GM18519 (cell line): ENCODE measurements at regions not wholly inside any gene's neighbourhood (a gene's known extent, or its start where the extent isn't known, plus 50 kb on each side); places are given as distances from the start of the nearest gene placed in this dataset.

Source experiments
- ATAC-seq: cut with Tn5 transposase; IDR thresholded peaks from one replicate; pipeline ENCODE4 v1.9.1; 2021; ENCODE audit warnings: mild to moderate bottlenecking, moderate library complexity; ENCODE audit not compliant: unreplicated experiment, low FRiP score

- no peak for ATAC-seq
Measured at GRCh38 chr5:138666226-138666742, 86.9 kb upstream of the CTNNA1 start.

DNA sequence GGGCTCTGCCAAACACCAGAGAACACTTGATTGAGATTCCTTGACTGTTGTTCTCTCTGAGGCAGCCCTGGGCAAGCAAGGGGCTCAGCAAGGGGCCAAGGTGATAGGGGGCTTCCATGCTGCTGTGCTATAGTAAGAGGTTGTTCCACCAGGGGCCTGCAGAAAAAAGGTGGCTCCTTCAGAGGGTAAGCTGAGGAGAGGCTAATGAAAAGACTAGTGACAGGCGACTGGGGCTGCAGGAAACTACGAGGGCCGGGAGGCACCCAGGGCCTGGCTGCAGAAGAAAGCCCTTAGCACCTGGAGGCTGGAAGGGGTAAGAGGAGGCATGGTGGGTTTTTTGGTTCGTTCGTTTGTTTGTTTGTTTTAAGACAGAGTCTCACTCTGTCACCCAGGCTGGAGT is 88.0 kb upstream of the CTNNA1 start:
- no peak for ATAC-seq

DNA sequence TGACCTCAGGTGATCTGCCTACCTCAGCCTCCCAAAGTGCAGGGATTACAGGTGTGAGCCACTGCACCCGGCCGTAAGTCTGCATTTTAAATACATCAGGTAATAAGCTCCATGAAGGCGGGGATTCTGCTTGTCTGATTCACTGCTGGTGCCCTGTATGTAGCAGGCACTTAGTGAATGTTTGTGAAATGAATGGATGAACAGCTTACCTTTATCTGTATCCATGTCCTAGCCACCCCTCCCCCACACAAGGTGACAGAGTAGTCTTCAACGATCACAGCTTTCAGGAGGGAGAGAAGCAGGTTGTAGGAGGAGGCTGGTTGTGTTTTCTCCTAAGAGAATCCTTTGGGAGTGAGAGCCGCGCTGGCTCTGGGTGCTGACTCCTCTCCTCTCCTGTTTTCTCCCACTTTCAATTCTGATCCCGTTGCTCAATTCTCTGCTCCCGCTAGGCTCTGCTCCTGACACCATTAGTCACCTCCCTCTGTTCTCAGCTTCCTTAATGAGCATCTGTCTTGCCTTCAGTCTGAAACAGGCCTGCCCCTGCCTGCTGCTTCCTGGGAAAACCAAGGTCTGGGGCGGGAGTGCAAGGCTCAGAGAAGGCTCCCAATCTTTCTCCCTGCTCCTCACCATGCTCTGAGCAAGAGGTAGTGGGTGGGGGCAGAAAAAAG is 88.8 kb upstream of the CTNNA1 start:
- ATAC-seq: no peak

DNA sequence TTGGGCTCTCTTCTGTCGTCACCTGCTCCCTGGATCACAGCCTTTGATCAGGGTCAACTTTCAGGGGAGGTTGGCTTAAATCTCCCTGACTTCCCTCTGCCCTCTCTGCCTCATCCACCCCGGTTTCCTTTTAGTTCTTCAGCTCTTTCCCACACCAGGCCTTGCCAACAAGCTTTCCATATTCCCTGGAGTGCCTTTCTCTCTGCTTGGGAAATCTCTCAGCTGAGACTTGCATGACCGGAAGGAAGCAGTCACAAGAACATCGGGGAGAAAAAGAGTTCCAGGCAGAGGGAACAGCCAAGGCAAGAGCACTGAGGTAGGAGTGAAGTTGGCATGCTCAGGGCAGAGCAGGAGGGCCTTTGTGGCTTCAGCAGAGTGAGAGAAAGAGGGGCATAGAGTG is 88.4 kb upstream of the HSPA9 start:
- no peak for ATAC-seq

GRCh38 chr5:138663009-138663408 is 87.8 kb upstream of the HSPA9 start:
- ATAC-seq: no peak

- no peak for ATAC-seq
Measured at GRCh38 chr5:138662599-138662998, 87.4 kb upstream of the HSPA9 start.

- ATAC-seq: no peak
Measured at GRCh38 chr5:138661991-138662434, 86.8 kb upstream of the HSPA9 start.

DNA sequence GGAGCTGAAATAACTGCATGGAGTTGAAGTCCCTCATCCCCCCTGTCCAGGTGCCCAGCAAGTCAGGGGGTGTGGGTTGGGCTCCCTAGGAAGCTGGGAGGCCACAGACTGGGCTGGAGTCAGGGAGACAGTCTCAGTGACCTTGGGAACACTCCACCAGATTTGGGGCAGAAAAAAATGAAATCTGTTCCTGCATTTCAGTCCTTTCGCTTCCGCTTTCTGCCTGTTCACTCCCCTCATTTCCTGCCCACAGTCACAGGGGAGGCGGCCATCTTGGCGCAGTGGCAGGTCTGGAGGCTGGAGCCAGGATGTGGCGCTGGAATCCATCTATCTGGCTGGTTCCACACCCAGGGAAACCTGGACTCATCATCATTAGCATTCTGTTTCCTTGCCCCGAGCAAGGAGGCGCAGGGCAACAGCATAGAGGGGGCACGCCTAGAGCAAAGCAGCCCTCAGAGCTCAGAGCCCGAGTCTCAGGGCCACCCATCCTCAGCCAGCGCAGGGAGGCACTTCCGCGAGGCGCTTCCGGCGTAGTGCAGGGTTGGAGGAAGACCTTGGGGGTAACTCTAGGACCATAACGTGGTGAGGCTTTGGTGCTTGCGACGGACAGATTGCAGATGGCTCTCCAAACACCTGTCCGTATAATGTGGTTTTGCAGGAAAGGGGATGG is 86.2 kb upstream of the HSPA9 start:
- no peak for ATAC-seq

GRCh38 chr5:138660051-138660572 is 84.9 kb upstream of the HSPA9 start:
- ATAC-seq: no peak

GRCh38 chr5:138659561-138659960 is 84.4 kb upstream of the HSPA9 start:
- no peak for ATAC-seq

DNA sequence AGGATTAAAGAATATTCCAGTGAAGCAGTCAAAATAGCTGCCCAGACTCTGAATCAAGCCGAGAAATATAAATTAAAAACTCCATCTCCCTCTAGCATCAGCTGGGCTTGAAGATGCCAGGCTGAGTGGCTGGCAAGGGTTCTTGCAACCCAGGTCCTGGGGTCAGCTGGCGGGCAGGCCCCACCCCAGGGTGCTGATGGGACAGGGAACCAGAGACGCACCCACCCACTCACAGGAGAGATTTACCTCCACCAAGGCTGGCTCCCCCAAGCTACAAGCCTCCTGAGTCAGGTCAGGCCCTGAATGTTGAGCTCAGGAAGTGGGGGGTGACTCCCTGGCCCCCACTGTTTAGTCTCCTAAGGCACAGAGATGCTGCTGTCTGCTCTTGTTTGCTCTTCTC is 83.9 kb upstream of the HSPA9 start:
- no peak for ATAC-seq

DNA sequence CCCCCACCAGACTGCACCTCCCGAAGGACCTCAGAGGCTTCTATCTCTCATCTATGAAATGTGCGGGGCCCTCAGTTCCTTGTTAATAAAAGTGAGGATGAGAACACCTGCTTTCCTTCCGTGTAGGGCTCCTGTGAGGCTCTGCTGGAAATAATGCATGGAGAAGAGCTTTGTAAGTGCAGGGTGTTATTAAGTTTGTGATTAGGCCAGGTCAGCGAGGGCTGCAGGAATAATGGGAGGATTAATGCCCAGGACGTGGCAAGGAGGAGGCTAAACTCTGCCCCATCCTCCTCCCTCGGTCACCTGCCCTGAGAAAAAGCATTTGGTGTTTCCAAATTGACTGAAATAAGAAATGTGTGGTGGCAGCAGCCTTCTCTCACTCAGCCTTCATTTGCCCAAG is 83.5 kb upstream of the HSPA9 start:
- no peak for ATAC-seq

- no peak for ATAC-seq
Measured at GRCh38 chr5:138657360-138657759, 82.2 kb upstream of the HSPA9 start.

DNA sequence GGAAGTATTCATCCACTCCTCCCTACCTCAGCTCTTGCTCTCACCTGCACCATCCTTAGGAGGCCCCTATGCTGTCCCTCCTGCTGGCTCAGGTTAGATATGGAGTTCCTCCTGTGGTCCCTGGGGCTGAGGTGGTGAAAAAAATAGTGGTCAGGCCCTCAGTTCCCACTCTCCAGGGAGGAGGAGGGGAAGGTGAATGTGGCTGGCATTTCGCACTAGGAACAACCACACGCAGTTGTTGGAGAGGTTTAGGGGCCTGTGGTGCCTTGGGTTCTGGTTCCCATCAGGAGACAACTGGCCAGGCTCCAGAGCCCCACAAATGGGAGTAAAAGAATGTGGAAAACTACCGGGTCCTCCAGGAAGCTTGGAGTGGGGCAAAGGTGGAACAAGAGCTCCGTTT is 81.7 kb upstream of the HSPA9 start:
- no peak for ATAC-seq

- ATAC-seq: no peak
Measured at GRCh38 chr5:138655530-138656190, 80.5 kb upstream of the HSPA9 start.

GRCh38 chr5:138654281-138654867 is 79.2 kb upstream of the HSPA9 start:
- peak; percentile 71 for ATAC-seq

- ATAC-seq: no peak
Measured at GRCh38 chr5:138653502-138653901, 78.3 kb upstream of the HSPA9 start.

GRCh38 chr5:138651767-138652117 is 76.5 kb upstream of the HSPA9 start:
- ATAC-seq: no peak

DNA sequence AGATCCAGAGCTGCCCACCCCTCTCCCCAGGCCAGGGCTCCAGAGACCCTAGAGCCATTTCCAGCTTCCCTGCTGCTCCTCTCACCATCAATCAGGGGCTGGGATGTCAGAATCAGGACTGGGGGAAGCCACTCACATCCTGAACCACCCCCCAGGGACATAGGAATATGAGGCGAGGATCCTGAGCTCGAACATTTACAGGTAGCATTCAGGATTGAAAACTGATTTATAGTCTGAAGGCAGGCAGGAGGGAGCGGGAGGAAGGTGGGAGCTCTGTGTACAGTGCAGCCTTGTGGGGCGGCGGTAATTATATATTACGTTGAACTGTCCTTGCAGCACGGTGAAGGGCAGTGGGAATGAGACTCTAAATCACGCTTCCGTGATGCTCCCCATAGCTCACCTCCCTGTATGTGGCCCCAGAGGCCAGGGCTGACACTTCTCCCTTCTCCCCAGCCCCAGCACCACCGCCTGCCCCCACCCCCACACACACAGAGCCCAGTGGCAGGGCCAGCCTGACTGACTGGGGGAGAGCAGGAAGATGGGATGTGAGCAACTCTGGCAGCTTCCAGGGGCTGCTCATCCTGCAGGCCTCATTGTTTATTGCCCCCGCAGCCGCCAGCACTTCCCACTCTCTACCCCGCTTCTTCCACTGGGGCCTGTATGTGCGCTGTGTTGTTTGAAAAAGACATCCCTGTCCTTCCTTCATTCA is 76.0 kb upstream of the HSPA9 start:
- no peak for ATAC-seq

GRCh38 chr5:138650196-138650595 is 75.0 kb upstream of the HSPA9 start:
- no peak for ATAC-seq
